ENCODE measurements at regions not wholly inside any gene's neighbourhood (a gene's known extent, or its start where the extent isn't known, plus 50 kb on each side); places are given as distances from the start of the nearest gene placed in this dataset.

DNA sequence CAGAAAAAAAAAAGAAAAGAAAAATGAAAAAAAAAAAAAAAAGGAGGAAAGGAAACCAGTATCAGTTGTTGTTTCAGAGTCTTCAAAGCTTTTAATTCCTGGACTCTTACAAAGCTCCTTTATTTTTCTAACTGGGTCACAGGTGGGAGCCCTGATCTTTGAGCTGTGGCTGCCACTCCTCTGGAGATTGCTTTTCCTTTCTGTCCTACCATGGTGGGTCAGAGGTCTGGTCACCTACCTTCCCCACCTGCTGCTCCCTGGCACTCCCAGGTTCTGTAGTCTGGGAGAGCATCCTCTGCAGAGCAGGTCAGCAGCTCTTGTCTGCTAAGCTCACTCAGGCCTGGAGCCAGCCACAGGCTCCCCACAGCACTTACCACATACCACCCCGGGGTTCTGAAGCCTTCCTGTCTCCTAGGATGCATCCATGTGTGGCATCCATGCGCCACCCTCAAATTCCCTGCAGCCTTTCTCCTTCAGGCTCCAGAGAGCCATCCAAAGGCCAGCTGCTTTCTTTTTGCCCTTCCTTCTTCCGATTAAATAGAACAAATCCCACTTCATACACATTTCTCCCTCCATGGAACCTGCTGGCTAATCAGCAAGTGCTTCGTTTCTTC is 73.2 kb upstream of the TPK1 start:
- TF ChIP-seq POLR2A (IDR thresholded peaks at IDR 0.05) = no peak
- TF ChIP-seq, protein P1, sequence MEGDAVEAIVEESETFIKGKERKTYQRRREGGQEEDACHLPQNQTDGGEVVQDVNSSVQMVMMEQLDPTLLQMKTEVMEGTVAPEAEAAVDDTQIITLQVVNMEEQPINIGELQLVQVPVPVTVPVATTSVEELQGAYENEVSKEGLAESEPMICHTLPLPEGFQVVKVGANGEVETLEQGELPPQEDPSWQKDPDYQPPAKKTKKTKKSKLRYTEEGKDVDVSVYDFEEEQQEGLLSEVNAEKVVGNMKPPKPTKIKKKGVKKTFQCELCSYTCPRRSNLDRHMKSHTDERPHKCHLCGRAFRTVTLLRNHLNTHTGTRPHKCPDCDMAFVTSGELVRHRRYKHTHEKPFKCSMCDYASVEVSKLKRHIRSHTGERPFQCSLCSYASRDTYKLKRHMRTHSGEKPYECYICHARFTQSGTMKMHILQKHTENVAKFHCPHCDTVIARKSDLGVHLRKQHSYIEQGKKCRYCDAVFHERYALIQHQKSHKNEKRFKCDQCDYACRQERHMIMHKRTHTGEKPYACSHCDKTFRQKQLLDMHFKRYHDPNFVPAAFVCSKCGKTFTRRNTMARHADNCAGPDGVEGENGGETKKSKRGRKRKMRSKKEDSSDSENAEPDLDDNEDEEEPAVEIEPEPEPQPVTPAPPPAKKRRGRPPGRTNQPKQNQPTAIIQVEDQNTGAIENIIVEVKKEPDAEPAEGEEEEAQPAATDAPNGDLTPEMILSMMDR (IDR thresholded peaks at IDR 0.05) = no peak

Measured in esophagus squamous epithelium (tissue), 4 donors.